ENCODE measurements at regions not wholly inside any gene's neighbourhood (a gene's known extent, or its start where the extent isn't known, plus 50 kb on each side); places are given as distances from the start of the nearest gene placed in this dataset.

- no peaks in the 10 kb centered on the region for H3K4me1 ChIP-seq (ENCODE audit: insufficient read depth, low read length, poor library complexity, severe bottlenecking)
- no peak overlapping the region for H3K27ac ChIP-seq (ENCODE audit: low read depth, low read length, poor library complexity, severe bottlenecking)
- TF ChIP-seq, protein P1, sequence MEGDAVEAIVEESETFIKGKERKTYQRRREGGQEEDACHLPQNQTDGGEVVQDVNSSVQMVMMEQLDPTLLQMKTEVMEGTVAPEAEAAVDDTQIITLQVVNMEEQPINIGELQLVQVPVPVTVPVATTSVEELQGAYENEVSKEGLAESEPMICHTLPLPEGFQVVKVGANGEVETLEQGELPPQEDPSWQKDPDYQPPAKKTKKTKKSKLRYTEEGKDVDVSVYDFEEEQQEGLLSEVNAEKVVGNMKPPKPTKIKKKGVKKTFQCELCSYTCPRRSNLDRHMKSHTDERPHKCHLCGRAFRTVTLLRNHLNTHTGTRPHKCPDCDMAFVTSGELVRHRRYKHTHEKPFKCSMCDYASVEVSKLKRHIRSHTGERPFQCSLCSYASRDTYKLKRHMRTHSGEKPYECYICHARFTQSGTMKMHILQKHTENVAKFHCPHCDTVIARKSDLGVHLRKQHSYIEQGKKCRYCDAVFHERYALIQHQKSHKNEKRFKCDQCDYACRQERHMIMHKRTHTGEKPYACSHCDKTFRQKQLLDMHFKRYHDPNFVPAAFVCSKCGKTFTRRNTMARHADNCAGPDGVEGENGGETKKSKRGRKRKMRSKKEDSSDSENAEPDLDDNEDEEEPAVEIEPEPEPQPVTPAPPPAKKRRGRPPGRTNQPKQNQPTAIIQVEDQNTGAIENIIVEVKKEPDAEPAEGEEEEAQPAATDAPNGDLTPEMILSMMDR (conservative IDR thresholded peaks at IDR 0.05; ENCODE audit: low read depth, low read length), result no peak
- no peak for TF ChIP-seq EZH2 (IDR thresholded peaks at IDR 0.05; ENCODE audit: borderline replicate concordance, low read depth, low read length, poor library complexity, severe bottlenecking)
- no peak overlapping the region for H3K4me3 ChIP-seq (ENCODE audit: low read depth, low read length, poor library complexity, severe bottlenecking)
- intact Hi-C loops (cut with micrococcal nuclease; ENCODE audit: unreplicated experiment), result no loop called here
- H3K36me3 ChIP-seq (ENCODE audit: insufficient read depth, low read length, poor library complexity, severe bottlenecking), result no peaks in the 10 kb centered on the region
- no peaks in the 10 kb centered on the region for H3K9me3 ChIP-seq (ENCODE audit: low read depth, low read length, poor library complexity, severe bottlenecking)
- CTCF ChIA-PET, result no interaction called here
- H3K27me3 ChIP-seq (replicated peaks; ENCODE audit: insufficient read depth, low read depth, low read length, poor library complexity), result peaks cover 14% of the 10 kb centered on the region
- no TSS peak for BruUV-seq (replicated peaks)
- no peak for DNase-seq (ENCODE audit: low spot score)
- POLR2A ChIA-PET (ENCODE audit: low non-redundant PET), result no interaction called here
These were observed 396.4 kb downstream of the CDK5RAP2 start for GRCh38 chr9:120183615-120184014.

DNA sequence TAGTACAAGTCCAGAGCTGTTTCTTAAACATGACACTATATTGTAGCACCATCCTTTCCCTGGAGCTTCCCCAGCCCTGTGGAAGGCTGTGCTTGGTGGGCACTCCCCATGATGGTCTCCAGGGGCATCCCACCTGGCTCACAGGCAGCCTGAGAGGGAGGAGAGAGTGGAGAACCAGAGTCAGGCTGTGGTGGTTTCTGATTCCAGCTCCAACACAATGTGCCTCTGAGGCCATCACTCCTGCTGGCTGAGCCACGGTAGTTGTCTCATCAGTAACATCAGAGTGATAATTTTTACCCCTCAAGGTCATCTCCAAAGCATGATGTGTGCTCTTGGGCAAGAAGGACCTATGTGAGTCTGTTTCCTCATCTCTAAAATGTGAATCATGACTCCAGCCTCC, 398.0 kb downstream of the CDK5RAP2 start:
- no peaks in the 10 kb centered on the region for H3K36me3 ChIP-seq (ENCODE audit: insufficient read depth, low read length, poor library complexity, severe bottlenecking)
- no peaks in the 10 kb centered on the region for H3K4me1 ChIP-seq (ENCODE audit: insufficient read depth, low read length, poor library complexity, severe bottlenecking)
- no TSS peak for BruUV-seq (replicated peaks)
- CTCF ChIA-PET, result no interaction called here
- no peak overlapping the region for H3K4me3 ChIP-seq (ENCODE audit: low read depth, low read length, poor library complexity, severe bottlenecking)
- POLR2A ChIA-PET (ENCODE audit: low non-redundant PET), result no interaction called here
- no peaks in the 10 kb centered on the region for H3K9me3 ChIP-seq (ENCODE audit: low read depth, low read length, poor library complexity, severe bottlenecking)
- no peak overlapping the region for H3K27ac ChIP-seq (ENCODE audit: low read depth, low read length, poor library complexity, severe bottlenecking)
- peaks cover 9% of the 10 kb centered on the region for H3K27me3 ChIP-seq (replicated peaks; ENCODE audit: insufficient read depth, low read depth, low read length, poor library complexity)
- TF ChIP-seq, protein P1 (conservative IDR thresholded peaks at IDR 0.05; ENCODE audit: low read depth, low read length), result no peak
- DNase-seq (ENCODE audit: low spot score), result no peak
- intact Hi-C loops (cut with micrococcal nuclease; ENCODE audit: unreplicated experiment), result no loop called here

- no peak for DNase-seq (ENCODE audit: low spot score)
- TF ChIP-seq, protein P1 (conservative IDR thresholded peaks at IDR 0.05; ENCODE audit: low read depth, low read length), result no peak
- no peak for TF ChIP-seq EZH2 (IDR thresholded peaks at IDR 0.05; ENCODE audit: borderline replicate concordance, low read depth, low read length, poor library complexity, severe bottlenecking)
These were observed 402.8 kb downstream of the CDK5RAP2 start for GRCh38 chr9:120177121-120177520.

More at GRCh38 chr9:120177121-120177520, 402.8 kb downstream of the CDK5RAP2 start:
- Histone ChIP-seq H3K9me3 (ENCODE audit: low read depth, low read length, poor library complexity, severe bottlenecking) (no peaks in the 10 kb centered on the region), H3K4me1 (ENCODE audit: insufficient read depth, low read length, poor library complexity, severe bottlenecking) (no peaks in the 10 kb centered on the region), H3K36me3 (ENCODE audit: insufficient read depth, low read length, poor library complexity, severe bottlenecking) (no peaks in the 10 kb centered on the region), H3K27me3 (replicated peaks; ENCODE audit: insufficient read depth, low read depth, low read length, poor library complexity) (no peaks in the 10 kb centered on the region), H3K27ac (ENCODE audit: low read depth, low read length, poor library complexity, severe bottlenecking) (no peak overlapping the region), H3K4me3 (ENCODE audit: low read depth, low read length, poor library complexity, severe bottlenecking) (no peak overlapping the region)
- BruUV-seq (replicated peaks), result no TSS peak
- CTCF ChIA-PET, result no interaction called here
- POLR2A ChIA-PET (ENCODE audit: low non-redundant PET), result no interaction called here
- intact Hi-C loops (cut with micrococcal nuclease; ENCODE audit: unreplicated experiment), result no loop called here
